Coronary artery (tissue), 2 donors: ENCODE measurements at regions not wholly inside any gene's neighbourhood (a gene's known extent, or its start where the extent isn't known, plus 50 kb on each side); places are given as distances from the start of the nearest gene placed in this dataset.

ENCODE experiments used
- DNase-seq: peaks from one replicate; pipeline ENCODE4 v3.0.0-alpha.2; 2017; ENCODE audit warnings: low spot score
- H3K27ac ChIP-seq, 2 donors: fragments of 200-600 bp; sonication (generic); one replicate each; pipeline ENCODE4 v1.5.1; 2016 to 2019
- H3K4me3 ChIP-seq: fragments of 200-600 bp; sonication (generic); 2 replicates; pipeline ENCODE4 v1.5.1; 2016; ENCODE audit warnings: mild to moderate bottlenecking, moderate library complexity
- TF ChIP-seq, protein P1 (sequence below): fragments of 200-600 bp; sonication (generic); IDR thresholded peaks from one replicate; pipeline ENCODE4 v1.5.1; 2019; ENCODE audit warnings: antibody characterized with exemption

DNA sequence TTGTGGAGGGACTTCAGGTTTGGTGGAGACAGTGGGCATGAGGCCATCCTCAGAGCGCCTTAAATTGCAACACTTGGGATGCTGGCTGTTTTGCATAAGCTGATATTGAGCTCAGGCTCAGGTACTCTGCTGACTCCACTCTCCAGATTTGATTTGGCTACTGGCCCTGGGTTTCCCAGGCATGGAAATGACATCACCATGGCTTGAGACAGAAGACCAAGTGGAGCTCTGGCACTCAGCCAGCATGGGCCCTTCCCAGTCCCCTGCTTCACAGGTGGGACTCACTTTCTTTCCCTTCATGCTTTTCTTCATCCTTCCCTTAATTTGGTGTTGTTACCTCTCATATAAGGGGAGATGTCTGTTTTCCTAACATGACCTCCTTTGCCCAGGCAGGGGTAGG, 72.0 kb upstream of the IL12B start:
- TF ChIP-seq, protein P1, sequence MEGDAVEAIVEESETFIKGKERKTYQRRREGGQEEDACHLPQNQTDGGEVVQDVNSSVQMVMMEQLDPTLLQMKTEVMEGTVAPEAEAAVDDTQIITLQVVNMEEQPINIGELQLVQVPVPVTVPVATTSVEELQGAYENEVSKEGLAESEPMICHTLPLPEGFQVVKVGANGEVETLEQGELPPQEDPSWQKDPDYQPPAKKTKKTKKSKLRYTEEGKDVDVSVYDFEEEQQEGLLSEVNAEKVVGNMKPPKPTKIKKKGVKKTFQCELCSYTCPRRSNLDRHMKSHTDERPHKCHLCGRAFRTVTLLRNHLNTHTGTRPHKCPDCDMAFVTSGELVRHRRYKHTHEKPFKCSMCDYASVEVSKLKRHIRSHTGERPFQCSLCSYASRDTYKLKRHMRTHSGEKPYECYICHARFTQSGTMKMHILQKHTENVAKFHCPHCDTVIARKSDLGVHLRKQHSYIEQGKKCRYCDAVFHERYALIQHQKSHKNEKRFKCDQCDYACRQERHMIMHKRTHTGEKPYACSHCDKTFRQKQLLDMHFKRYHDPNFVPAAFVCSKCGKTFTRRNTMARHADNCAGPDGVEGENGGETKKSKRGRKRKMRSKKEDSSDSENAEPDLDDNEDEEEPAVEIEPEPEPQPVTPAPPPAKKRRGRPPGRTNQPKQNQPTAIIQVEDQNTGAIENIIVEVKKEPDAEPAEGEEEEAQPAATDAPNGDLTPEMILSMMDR: no peak
- H3K4me3 ChIP-seq: no peak overlapping the region
- no peak for DNase-seq
- no peak overlapping the region for H3K27ac ChIP-seq

DNA sequence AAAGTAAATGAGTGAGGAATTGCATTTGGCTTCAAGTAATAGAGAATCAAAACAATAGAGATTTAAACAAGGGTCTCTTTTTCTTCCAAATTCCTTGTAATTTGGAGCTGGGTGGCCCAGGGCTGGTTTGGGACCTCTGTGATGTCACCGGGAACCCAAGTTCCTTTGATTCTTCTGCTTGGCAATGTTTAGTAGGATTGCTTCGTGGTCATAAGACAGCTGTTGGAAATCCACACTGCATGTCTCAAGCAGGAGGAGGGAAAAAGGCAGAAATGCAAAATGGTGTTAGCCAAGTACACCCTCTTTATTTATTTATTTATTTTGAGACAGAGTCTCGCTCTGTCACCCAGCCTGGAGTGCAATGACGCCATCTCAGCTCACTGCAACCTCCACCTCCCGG, 72.6 kb upstream of the IL12B start:
- TF ChIP-seq, protein P1: no peak
- no peak overlapping the region for H3K4me3 ChIP-seq
- DNase-seq: no peak
- no peak overlapping the region for H3K27ac ChIP-seq

DNA sequence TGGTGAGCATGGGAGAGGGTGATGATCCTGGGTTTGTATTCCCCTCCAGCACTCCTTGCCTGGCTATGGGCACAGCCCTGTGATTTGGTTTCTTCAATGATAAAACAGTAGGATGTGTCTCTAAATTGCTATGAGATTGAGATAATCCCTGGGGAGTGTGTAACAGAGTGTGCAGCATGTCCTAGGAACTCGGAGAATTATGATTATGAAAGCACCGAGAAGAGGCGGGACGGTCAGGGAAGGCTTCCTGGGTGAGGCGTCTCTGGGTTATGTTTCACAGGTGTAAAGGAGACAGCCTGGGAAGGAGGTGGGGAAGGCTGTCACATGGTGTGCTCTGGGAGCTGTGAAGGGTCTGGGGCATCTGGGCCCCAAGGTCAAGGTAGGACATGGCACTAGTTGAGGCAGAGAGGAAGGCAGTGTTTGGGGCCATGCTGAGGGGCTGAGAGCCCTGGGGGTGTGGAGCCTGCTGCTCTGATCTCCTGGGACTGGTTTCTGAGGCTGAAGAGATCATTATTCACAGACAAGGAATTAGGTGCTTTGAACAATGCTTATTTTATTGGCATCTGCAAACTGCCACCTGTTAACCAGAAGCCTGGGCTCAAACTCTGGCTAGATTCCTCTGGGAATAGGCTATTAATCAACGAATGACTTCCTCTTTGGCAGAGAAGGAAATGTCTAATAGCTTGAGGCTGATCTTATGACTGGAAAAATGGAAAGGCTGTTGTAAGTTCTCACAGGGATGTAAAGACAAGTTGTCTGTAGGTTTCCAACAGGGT, 73.8 kb upstream of the IL12B start:
- TF ChIP-seq, protein P1: no peak
- H3K27ac ChIP-seq: no peak overlapping the region
- no peak for DNase-seq
- no peak overlapping the region for H3K4me3 ChIP-seq

DNA sequence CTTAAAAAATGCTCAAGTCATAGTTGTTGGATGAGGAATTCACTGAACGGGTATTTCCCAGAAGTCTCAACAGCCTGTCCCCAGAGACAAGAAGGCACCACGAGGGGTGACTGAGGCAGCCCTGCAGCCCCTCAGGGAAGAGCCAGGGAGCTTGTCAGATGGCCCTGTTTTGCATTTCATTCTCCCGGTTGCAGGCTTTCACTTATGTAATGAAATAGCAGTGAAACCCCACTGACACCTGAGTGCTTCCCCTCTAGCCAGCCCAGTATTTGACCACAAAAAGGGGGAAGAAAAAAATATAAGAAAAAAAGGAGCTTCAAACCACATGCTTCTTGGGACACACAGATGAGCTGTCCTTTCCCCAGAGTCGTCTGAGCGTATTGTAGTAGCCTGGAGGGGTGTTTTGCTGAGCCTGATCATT, 75.3 kb upstream of the IL12B start:
- TF ChIP-seq, protein P1: no peak
- H3K27ac ChIP-seq: no peak overlapping the region
- H3K4me3 ChIP-seq: no peak overlapping the region
- DNase-seq: no peak

DNA sequence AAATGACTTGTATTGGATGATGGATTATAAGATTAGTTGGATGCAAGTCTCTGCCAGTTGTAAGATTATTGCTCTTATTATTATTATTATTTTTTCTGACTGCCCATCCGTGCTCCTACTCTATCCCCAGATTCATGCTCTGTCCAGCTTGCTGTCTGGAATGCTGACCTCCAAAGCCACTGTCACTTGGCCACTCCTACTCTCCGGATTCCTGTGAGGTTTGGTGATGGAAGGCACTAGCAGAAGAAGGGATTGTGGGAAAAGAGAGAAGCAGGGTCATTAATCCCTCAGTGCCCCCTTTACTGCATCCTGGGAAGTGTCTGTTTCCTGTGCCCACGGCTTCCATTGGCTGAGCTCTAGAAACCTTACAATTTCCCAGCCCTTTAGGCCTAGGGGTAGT, 76.3 kb upstream of the IL12B start:
- TF ChIP-seq, protein P1: no peak
- DNase-seq: no peak
- Histone ChIP-seq H3K4me3 (no peak overlapping the region), H3K27ac (no peak overlapping the region)

DNA sequence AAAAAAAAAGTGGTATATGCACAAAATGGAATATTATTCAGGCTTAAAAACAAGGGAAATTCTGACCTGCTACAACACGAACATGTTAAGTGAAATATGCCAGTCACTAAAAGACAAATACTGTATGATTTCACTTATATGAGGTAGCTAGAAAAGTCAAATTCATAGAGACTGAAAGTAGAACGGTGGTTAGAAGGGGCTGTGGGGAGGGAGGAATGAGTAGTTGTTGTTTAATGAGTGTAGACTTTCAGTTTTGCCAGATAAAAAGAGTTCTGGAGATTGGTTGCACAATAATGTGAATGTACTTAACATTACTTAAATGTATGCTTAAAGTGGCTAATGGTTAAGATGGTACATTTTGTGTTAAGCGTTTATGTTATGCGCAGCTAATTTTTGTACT, 79.5 kb upstream of the IL12B start:
- TF ChIP-seq, protein P1: no peak
- no peak for DNase-seq
- H3K27ac ChIP-seq: no peak overlapping the region
- H3K4me3 ChIP-seq: no peak overlapping the region

DNA sequence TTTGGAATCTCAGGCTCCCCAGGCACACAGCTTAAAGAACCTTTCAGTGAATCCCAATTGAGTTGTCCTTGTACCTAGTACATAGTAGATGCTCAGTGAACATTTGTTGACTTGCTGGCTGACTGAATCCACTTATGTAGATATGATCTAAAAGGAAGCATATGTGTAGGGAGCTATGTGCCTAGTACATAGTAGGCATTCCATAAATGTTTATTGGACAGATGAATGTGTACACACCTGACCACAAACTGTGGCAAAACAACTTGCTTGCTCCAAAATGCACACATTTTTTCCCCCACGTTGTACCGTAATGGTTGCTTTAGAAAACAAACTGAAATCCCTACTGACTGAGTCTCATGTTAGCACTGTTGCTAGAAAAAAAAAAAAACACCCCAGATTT, 80.2 kb upstream of the IL12B start:
- DNase-seq: no peak
- no peak overlapping the region for H3K4me3 ChIP-seq
- TF ChIP-seq, protein P1: no peak
- H3K27ac ChIP-seq: no peak overlapping the region
